Thymus (tissue), 11 donors: ENCODE measurements at regions not wholly inside any gene's neighbourhood (a gene's known extent, or its start where the extent isn't known, plus 50 kb on each side); places are given as distances from the start of the nearest gene placed in this dataset.
"Not testable (repeated sequence)": the region's sequence is repeated elsewhere in the genome, so short reads cannot be mapped to it uniquely, and the experiment has no call there.

Source experiments
- DNase-seq, 9 donors: peaks; one replicate each; pipeline ENCODE4 v3.0.0-alpha.2; 2013; ENCODE audit warnings: low spot score in 9 of 9, low read depth in 6 of 9, missing footprints in 1 of 9
- H3K27ac ChIP-seq, 2 donors: one replicate each; pipeline ENCODE4 v1.5.1; 2013; ENCODE audit warnings: control low read depth in 1 of 2, low read depth in 1 of 2, low read length in 1 of 2, mild to moderate bottlenecking in 1 of 2, moderate library complexity in 1 of 2
- H3K27me3 ChIP-seq, 2 donors: one replicate each; pipeline ENCODE4 v1.5.1; 2013; ENCODE audit warnings: low read length in 1 of 2; ENCODE audit not compliant: control insufficient read depth in 2 of 2, insufficient read depth in 1 of 2
- H3K36me3 ChIP-seq, 2 donors: one replicate each; pipeline ENCODE4 v1.5.1; 2013; ENCODE audit warnings: low read length in 1 of 2, mild to moderate bottlenecking in 1 of 2, moderate library complexity in 1 of 2; ENCODE audit not compliant: control insufficient read depth in 2 of 2, insufficient read depth in 2 of 2
- H3K4me1 ChIP-seq, 2 donors: one replicate each; pipeline ENCODE4 v1.5.1; 2013; ENCODE audit warnings: low read length in 2 of 2; ENCODE audit not compliant: control insufficient read depth in 2 of 2, insufficient read depth in 2 of 2
- H3K4me3 ChIP-seq, 2 donors: one replicate each; pipeline ENCODE4 v1.5.1; 2013; ENCODE audit warnings: low read length in 2 of 2, control low read depth in 1 of 2, mild to moderate bottlenecking in 1 of 2
- H3K9me3 ChIP-seq, 2 donors: one replicate each; pipeline ENCODE4 v1.5.1; 2013; ENCODE audit warnings: low read length in 1 of 2, mild to moderate bottlenecking in 1 of 2; ENCODE audit not compliant: control insufficient read depth in 2 of 2, insufficient read depth in 1 of 2
- WGBS: extraction: QIAGEN DNeasy Blood & Tissue Kit; methylation state at CpG from one replicate; pipeline ENCODE4 v1.1.7; 2013; 5-methylcytosine and 5-hydroxymethylcytosine counted together
- donor health status: healthy.

DNA sequence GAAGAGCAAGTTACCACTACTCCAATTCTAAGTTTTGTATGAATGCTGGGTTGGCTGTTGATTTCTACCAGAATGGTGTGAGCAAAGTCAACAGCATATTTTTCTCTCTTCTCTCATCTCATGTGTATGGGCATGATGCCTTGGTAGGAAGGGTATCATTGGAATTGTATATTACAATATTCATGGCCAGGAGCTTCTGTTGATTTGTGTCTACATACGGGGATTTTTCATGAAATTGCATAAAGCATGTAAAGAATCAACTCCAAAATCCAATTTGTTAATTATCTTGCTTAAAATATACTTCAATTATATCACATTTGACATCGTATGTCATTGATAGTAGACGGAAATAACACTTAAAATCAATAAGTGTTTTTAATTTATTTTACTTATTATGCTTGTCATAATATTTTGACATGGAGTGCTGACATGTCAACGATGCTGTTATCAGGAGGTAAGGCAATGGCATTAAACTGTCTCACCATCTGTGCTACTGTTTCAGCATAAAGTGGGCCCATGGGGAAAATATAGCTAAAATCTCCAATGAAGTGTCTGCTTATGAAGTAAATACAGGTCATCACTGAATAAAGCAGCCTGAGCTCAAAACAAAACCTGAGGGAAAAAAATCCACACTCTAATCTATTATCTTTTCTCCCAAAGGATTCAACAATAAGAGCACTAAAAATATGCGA is 142.2 kb upstream of the NBPF11 start:
- H3K4me3 ChIP-seq, result no peak overlapping the region
- no peak overlapping the region for H3K27ac ChIP-seq
- no peak for DNase-seq
- peaks cover 0 to 4% of the 10 kb centered on the region in 2 donors for H3K27me3 ChIP-seq
- WGBS, result 75% methylated on average over 5 of the region's 5 CpGs
- H3K9me3 ChIP-seq, result no peaks in the 10 kb centered on the region
- H3K4me1 ChIP-seq, result no peaks in the 10 kb centered on the region
- H3K36me3 ChIP-seq, result no peaks in the 10 kb centered on the region

DNA sequence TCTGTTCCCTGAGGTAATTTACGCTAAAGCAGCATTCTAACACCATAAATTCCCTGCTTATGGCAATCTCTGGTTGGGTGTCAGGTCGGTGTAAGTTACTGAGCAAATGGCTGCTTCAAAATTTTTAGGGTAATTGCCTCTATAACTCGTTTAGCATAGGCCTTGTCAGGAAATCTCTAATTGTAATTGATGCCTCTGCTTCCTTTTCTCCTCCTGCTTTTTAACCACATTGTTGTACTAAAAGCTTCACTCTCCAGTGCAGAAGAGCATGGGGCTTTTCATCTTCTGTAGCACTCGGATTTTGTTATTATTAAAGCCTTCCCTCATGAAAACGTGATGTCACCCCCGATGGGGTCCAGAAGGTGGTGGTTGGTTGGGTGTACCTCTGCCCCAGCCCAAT is 141.6 kb upstream of the NBPF11 start:
- DNase-seq, result no peak
- Histone ChIP-seq H3K27me3 (peaks cover 0 to 4% of the 10 kb centered on the region in 2 donors), H3K4me1 (no peaks in the 10 kb centered on the region), H3K9me3 (no peaks in the 10 kb centered on the region), H3K4me3 (no peak overlapping the region), H3K27ac (no peak overlapping the region), H3K36me3 (no peaks in the 10 kb centered on the region)
- 43% methylated on average over 6 of the region's 6 CpGs for WGBS

GRCh38 chr1:148292915-148293314 is 140.8 kb upstream of the NBPF11 start:
- Histone ChIP-seq H3K27ac (no peak overlapping the region), H3K4me3 (no peak overlapping the region), H3K36me3 (no peaks in the 10 kb centered on the region), H3K27me3 (peaks cover 0 to 6% of the 10 kb centered on the region in 2 donors), H3K4me1 (no peaks in the 10 kb centered on the region), H3K9me3 (no peaks in the 10 kb centered on the region)
- no peak for DNase-seq
- 89% methylated on average over 2 of the region's 2 CpGs for WGBS

- Histone ChIP-seq H3K4me1 (no peaks in the 10 kb centered on the region), H3K27me3 (peaks cover 0 to 5% of the 10 kb centered on the region in 2 donors), H3K36me3 (no peaks in the 10 kb centered on the region), H3K9me3 (no peaks in the 10 kb centered on the region), H3K4me3 (no peak overlapping the region), H3K27ac (no peak overlapping the region)
- DNase-seq, result no peak
Measured at GRCh38 chr1:148290881-148291280, 138.8 kb upstream of the NBPF11 start.

GRCh38 chr1:148289647-148290046 is 137.6 kb upstream of the NBPF11 start:
- H3K4me1 ChIP-seq, result no peaks in the 10 kb centered on the region
- H3K9me3 ChIP-seq, result no peaks in the 10 kb centered on the region
- H3K36me3 ChIP-seq, result no peaks in the 10 kb centered on the region
- DNase-seq, result no peak
- H3K27me3 ChIP-seq, result peaks cover 0 to 2% of the 10 kb centered on the region in 2 donors
- H3K27ac ChIP-seq, result no peak overlapping the region
- H3K4me3 ChIP-seq, result no peak overlapping the region

DNA sequence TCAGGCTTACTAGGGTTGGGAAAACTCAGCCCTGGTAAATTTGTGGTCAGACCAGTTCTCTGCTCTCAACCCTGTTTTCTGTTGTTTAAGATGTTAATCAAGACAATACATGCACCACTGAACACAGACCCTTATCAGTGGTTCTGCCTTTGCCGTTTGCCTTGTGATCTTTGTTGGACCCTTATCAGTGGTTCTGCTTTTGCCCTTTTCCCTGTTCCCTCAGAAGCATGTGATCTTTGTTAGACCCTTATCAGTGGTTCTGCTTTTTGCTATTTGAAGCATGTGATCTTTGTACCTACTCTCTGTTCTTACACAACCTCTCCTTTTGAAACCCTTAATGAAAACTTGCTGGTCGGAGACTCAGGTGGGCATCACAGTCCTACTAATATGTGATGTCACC is 133.9 kb upstream of the NBPF11 start:
- H3K9me3 ChIP-seq, H3K4me3 ChIP-seq, H3K36me3 ChIP-seq, DNase-seq, H3K27me3 ChIP-seq, H3K4me1 ChIP-seq, H3K27ac ChIP-seq: not testable (repeated sequence)
- 65% methylated on average over 2 of the region's 2 CpGs for WGBS

- peaks cover 0 to 30% of the 10 kb centered on the region in 2 donors for H3K27me3 ChIP-seq
- H3K9me3 ChIP-seq, result not testable (repeated sequence)
Measured at GRCh38 chr1:148280831-148281572, 128.9 kb upstream of the NBPF11 start.

GRCh38 chr1:148279002-148279542 is 127.0 kb upstream of the NBPF11 start:
- H3K27me3 ChIP-seq, result peaks cover 0 to 37% of the 10 kb centered on the region in 2 donors

More at GRCh38 chr1:148280831-148281572, 128.9 kb upstream of the NBPF11 start:
- H3K4me3 ChIP-seq, H3K4me1 ChIP-seq, DNase-seq, H3K27ac ChIP-seq, H3K36me3 ChIP-seq: not testable (repeated sequence)
- WGBS, result 0% methylated on average over 1 of the region's 50 CpGs

GRCh38 chr1:148277865-148278279 is 125.8 kb upstream of the NBPF11 start:
- not testable (repeated sequence) for H3K9me3 ChIP-seq, H3K4me3 ChIP-seq, H3K4me1 ChIP-seq, DNase-seq, H3K36me3 ChIP-seq, H3K27ac ChIP-seq
- 79% methylated on average over 2 of the region's 2 CpGs for WGBS
- H3K27me3 ChIP-seq, result peaks cover 0 to 38% of the 10 kb centered on the region in 2 donors

More at GRCh38 chr1:148279002-148279542, 127.0 kb upstream of the NBPF11 start:
- H3K4me1 ChIP-seq, H3K4me3 ChIP-seq, DNase-seq, H3K36me3 ChIP-seq, H3K9me3 ChIP-seq, H3K27ac ChIP-seq: not testable (repeated sequence)
- WGBS, result 82% methylated on average over 5 of the region's 5 CpGs
